ENCODE measurements at regions not wholly inside any gene's neighbourhood (a gene's known extent, or its start where the extent isn't known, plus 50 kb on each side); places are given as distances from the start of the nearest gene placed in this dataset.

- Histone ChIP-seq H3K36me3 (ENCODE audit: control insufficient read depth in 2 of 4, insufficient read depth in 4 of 4, low read length in 3 of 4) (no peaks in the 10 kb centered on the region), H2BK120ac (replicated peaks; ENCODE audit: low read depth, low read length) (no peak overlapping the region), H3K18ac (ENCODE audit: extremely low read depth, low read length) (no peak overlapping the region; the same call in 1 of the 2 replicates), H3K4me2 (ENCODE audit: insufficient read depth in 1 of 2, low read depth in 2 of 2, low read length in 2 of 2) (no peak overlapping the region), H3K79me1 (ENCODE audit: low read depth, low read length) (no peaks in the 10 kb centered on the region), H2BK20ac (ENCODE audit: low read length) (no peak overlapping the region), H2BK15ac (ENCODE audit: low read length) (no peak overlapping the region), H3K79me2 (ENCODE audit: control insufficient read depth in 1 of 2, insufficient read depth in 2 of 2, low read length in 2 of 2) (no peaks in the 10 kb centered on the region), H4K8ac (ENCODE audit: extremely low read depth, insufficient read depth, low read length) (no peak overlapping the region), H2BK12ac (ENCODE audit: low read depth, low read length) (no peak overlapping the region), H4K20me1 (replicated peaks in 1 of 2; ENCODE audit: control insufficient read depth in 1 of 2, insufficient read depth in 2 of 2, low read length in 2 of 2) (no peaks in the 10 kb centered on the region), H2BK5ac (ENCODE audit: low read depth, low read length) (no peak overlapping the region), H4K5ac (ENCODE audit: insufficient read length, low read depth, low read length) (no peak overlapping the region), H3K27me3 (replicated peaks in 1 of 4; ENCODE audit: control insufficient read depth in 3 of 4, extremely low read depth in 1 of 4, insufficient read depth in 3 of 4, low read length in 3 of 4) (no peaks in the 10 kb centered on the region), H3K56ac (replicated peaks; ENCODE audit: insufficient read length, low read depth, low read length) (no peak overlapping the region), H3K14ac (ENCODE audit: insufficient read length) (no peak overlapping the region), H3K27ac (ENCODE audit: low read depth, low read length) (no peak overlapping the region), H4K91ac (replicated peaks; ENCODE audit: insufficient read length, low read length) (no peak overlapping the region), H3K23me2 (ENCODE audit: low read depth, low read length) (no peaks in the 10 kb centered on the region), H3K23ac (ENCODE audit: insufficient read length) (no peak overlapping the region), H3K9me3 (ENCODE audit: insufficient read depth in 2 of 2, low read depth in 1 of 2, low read length in 1 of 2) (no peaks in the 10 kb centered on the region), H2AFZ (ENCODE audit: low read length) (peak overlapping the region; percentile 68; the same call in 1 of the 2 replicates), H3K9ac (replicated peaks in 1 of 4; ENCODE audit: extremely low read depth in 1 of 4, low read depth in 3 of 4, low read length in 3 of 4) (no peak overlapping the region), H2AK5ac (ENCODE audit: low read depth, low read length) (no peak overlapping the region), H3K4ac (replicated peaks; ENCODE audit: insufficient read length, low read depth, low read length) (no peak overlapping the region), H3K4me1 (replicated peaks in 1 of 4; ENCODE audit: control insufficient read depth in 3 of 4, insufficient read depth in 4 of 4, low read length in 3 of 4) (peaks cover 0 to 4% (median 0%) of the 10 kb centered on the region in 4 experiments; a peak in 1 of 7 replicates), H3K4me3 (ENCODE audit: extremely low read depth in 1 of 4, insufficient read depth in 2 of 4, low read depth in 3 of 4, low read length in 4 of 4) (no peak overlapping the region)
- 79% methylated on average over 5 of the region's 5 CpGs; no CpG with 5 or more reads in 1 of the 2 experiments for WGBS, 2 experiments (ENCODE audit: extremely low coverage in 1 of 2, insufficient coverage in 1 of 2, insufficient read length in 1 of 2, insufficient replicate concordance in 2 of 2, low coverage in 1 of 2, low lambda C conversion rate in 2 of 2, missing lambda C conversion rate in 1 of 2)
- FAIRE-seq (peak; percentile 84), DNase-seq (ENCODE audit: low read depth in 1 of 2, low spot score in 2 of 2) (peak in 1 of 2 experiments; percentile 52)
- ChIA-PET CTCF (ENCODE audit: partially characterized antibody) (no interaction called here), POLR2A (ENCODE audit: partially characterized antibody) (no interaction called here)
- no peak for TF ChIP-seq GTF2F1 (IDR thresholded peaks at IDR 0.05; ENCODE audit: borderline replicate concordance, low read depth, low read length)
Observed at GRCh38 chr3:104133630-104134029, 1233.1 kb upstream of the ALCAM start.
